K562 (cell line): ENCODE measurements at regions not wholly inside any gene's neighbourhood (a gene's known extent, or its start where the extent isn't known, plus 50 kb on each side); places are given as distances from the start of the nearest gene placed in this dataset.

Experiments
- DPF2 ChIP-seq: fragments of 450-650 bp; IDR thresholded peaks from 2 replicates; pipeline ENCODE4 v1.6.1; 2016
- EZH2 ChIP-seq: IDR thresholded peaks from 2 replicates; pipeline ENCODE4 v1.6.1; 2012; ENCODE audit warnings: low read depth, mild to moderate bottlenecking, inconsistent platforms, low read length, borderline replicate concordance
- FOXJ3 ChIP-seq: sonication (generic); formaldehyde crosslinking; IDR thresholded peaks from 2 replicates; pipeline ENCODE4 v1.4.0; 2020; ENCODE audit warnings: mild to moderate bottlenecking, missing genetic modification reagents
- GABPA ChIP-seq: fragments of 200-800 bp; sonication (Bioruptor generic); conservative IDR thresholded peaks from 2 replicates; pipeline ENCODE4 v1.6.1; 2016; ENCODE audit warnings: low read depth, missing genetic modification characterization, missing compliant biosample characterization
- PCBP2 ChIP-seq: fragments of 200-400 bp; formaldehyde crosslinking; IDR thresholded peaks from 2 replicates; pipeline ENCODE4 v1.6.1; 2018; ENCODE audit warnings: low read length, low read depth, mild to moderate bottlenecking, moderate library complexity; ENCODE audit not compliant: poor library complexity, severe bottlenecking
- POLR2AphosphoS5 ChIP-seq: IDR thresholded peaks from 2 replicates; pipeline ENCODE4 v1.6.1; 2011; ENCODE audit warnings: mild to moderate bottlenecking, low read depth, low read length, moderate library complexity; ENCODE audit not compliant: control insufficient read depth, insufficient read depth
- SMARCC2 ChIP-seq: fragments of 450-650 bp; IDR thresholded peaks from 2 replicates; pipeline ENCODE4 v1.6.1; 2017; ENCODE audit warnings: antibody characterized with exemption, moderate library complexity, mild to moderate bottlenecking, low read depth
- SNIP1 ChIP-seq: fragments of 450-650 bp; IDR thresholded peaks from 2 replicates; pipeline ENCODE4 v1.7.1; 2017; ENCODE audit warnings: low read depth, mild to moderate bottlenecking
- TF ChIP-seq, protein P1 (sequence below): fragments of 450-650 bp; IDR thresholded peaks from 2 replicates; pipeline ENCODE4 v1.6.1; 2018; ENCODE audit not compliant: partially characterized antibody
- TF ChIP-seq, protein P2 (sequence below), 3 experiments: IDR thresholded peaks in 2 of 3; conservative IDR thresholded peaks in 1 of 3; 2 replicates each; pipeline ENCODE4 v1.5.1; 2011 to 2012; ENCODE audit warnings: low read length in 3 of 3, mild to moderate bottlenecking in 3 of 3, control low read depth in 2 of 3, improper control_type of control experiment in 1 of 3, inconsistent platforms in 1 of 3, low read depth in 1 of 3, mixed read lengths in 1 of 3, moderate library complexity in 1 of 3; ENCODE audit not compliant: insufficient read depth in 2 of 3

DNA sequence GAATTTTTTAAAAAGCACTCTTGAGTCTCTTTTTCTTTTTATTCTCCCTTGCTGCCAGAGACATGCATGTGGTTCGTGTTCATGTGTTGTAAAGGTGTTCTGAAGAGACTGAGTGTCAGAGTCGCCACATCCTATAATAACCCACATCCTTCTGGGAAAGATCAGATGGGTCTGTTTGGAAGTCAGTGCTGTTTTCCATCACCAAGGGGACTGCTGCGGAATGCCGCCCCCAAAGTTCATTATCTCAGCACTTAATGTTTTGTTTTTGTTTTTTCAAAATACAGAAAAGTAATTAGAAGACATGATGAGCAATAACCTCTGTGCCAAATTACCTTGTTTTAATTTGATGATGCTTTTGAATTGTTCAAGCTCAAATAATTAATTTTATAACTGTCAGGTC is 56.9 kb upstream of the EIF3M start:
- TF ChIP-seq GABPA (tag) (no peak), POLR2AphosphoS5 (no peak), SMARCC2 (no peak), EZH2 (no peak), DPF2 (no peak), PCBP2 (no peak), SNIP1 (no peak), FOXJ3 (CRISPR knock-in tag) (no peak)
- TF ChIP-seq, protein P1, sequence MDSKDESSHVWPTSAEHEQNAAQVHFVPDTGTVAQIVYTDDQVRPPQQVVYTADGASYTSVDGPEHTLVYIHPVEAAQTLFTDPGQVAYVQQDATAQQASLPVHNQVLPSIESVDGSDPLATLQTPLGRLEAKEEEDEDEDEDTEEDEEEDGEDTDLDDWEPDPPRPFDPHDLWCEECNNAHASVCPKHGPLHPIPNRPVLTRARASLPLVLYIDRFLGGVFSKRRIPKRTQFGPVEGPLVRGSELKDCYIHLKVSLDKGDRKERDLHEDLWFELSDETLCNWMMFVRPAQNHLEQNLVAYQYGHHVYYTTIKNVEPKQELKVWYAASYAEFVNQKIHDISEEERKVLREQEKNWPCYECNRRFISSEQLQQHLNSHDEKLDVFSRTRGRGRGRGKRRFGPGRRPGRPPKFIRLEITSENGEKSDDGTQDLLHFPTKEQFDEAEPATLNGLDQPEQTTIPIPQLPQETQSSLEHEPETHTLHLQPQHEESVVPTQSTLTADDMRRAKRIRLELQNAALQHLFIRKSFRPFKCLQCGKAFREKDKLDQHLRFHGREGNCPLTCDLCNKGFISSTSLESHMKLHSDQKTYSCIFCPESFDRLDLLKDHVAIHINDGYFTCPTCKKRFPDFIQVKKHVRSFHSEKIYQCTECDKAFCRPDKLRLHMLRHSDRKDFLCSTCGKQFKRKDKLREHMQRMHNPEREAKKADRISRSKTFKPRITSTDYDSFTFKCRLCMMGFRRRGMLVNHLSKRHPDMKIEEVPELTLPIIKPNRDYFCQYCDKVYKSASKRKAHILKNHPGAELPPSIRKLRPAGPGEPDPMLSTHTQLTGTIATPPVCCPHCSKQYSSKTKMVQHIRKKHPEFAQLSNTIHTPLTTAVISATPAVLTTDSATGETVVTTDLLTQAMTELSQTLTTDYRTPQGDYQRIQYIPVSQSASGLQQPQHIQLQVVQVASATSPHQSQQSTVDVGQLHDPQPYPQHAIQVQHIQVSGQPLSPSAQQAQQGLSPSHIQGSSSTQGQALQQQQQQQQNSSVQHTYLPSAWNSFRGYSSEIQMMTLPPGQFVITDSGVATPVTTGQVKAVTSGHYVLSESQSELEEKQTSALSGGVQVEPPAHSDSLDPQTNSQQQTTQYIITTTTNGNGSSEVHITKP = no peak
- TF ChIP-seq, protein P2, sequence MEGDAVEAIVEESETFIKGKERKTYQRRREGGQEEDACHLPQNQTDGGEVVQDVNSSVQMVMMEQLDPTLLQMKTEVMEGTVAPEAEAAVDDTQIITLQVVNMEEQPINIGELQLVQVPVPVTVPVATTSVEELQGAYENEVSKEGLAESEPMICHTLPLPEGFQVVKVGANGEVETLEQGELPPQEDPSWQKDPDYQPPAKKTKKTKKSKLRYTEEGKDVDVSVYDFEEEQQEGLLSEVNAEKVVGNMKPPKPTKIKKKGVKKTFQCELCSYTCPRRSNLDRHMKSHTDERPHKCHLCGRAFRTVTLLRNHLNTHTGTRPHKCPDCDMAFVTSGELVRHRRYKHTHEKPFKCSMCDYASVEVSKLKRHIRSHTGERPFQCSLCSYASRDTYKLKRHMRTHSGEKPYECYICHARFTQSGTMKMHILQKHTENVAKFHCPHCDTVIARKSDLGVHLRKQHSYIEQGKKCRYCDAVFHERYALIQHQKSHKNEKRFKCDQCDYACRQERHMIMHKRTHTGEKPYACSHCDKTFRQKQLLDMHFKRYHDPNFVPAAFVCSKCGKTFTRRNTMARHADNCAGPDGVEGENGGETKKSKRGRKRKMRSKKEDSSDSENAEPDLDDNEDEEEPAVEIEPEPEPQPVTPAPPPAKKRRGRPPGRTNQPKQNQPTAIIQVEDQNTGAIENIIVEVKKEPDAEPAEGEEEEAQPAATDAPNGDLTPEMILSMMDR (IDR thresholded peaks at IDR 0.05 in 2 of 3, conservative IDR thresholded peaks at IDR 0.05 in 1 of 3; ENCODE audit: insufficient read depth in 2 of 3, low read depth in 1 of 3, low read length in 3 of 3) = no peak
